Prostate gland (tissue), 2 donors: ENCODE measurements at regions not wholly inside any gene's neighbourhood (a gene's known extent, or its start where the extent isn't known, plus 50 kb on each side); places are given as distances from the start of the nearest gene placed in this dataset.

Source experiments
- CTCF ChIP-seq, 4 experiments: fragments of 200-600 bp in 2 of 4; fragments of 450-650 bp in 2 of 4; sonication (generic) in 2 of 4; IDR thresholded peaks; 1 replicate in 3 of 4; 2 replicates in 1 of 4; pipeline ENCODE4 v1.5.1; 2016 to 2019; ENCODE audit warnings: antibody characterized with exemption in 4 of 4, mild to moderate bottlenecking in 2 of 4, moderate library complexity in 2 of 4
- POLR2A ChIP-seq: fragments of 450-650 bp; IDR thresholded peaks from one replicate; pipeline ENCODE4 v1.6.1; 2016; ENCODE audit warnings: antibody characterized with exemption, mild to moderate bottlenecking

DNA sequence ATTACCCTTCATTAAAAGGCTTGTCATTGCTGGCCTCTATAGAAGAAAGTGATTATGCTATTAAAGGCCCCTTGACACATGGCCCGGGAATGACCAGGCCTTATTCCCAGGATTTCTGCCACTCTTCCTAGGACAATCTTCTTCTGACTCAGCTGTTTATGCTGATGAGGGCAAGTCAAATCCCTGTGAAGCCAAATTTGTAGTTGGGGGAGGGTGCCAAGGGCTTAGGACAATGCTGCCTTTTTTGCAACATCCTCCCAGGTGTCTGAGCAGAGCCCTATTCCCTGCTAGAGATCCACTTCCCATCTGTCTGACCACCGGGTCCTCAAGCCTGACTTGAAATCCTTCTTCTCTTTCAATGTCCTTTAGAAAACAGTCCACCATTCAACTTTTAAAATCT is 230.7 kb upstream of the SRRM4 start:
- TF ChIP-seq POLR2A = no peak
- no peak for TF ChIP-seq CTCF (IDR thresholded peaks at IDR 0.05)
